WERI-Rb-1 (cell line): ENCODE measurements at regions not wholly inside any gene's neighbourhood (a gene's known extent, or its start where the extent isn't known, plus 50 kb on each side); places are given as distances from the start of the nearest gene placed in this dataset.

Experiments
- DNase-seq: peaks from one replicate; pipeline ENCODE4 v3.0.0-alpha.2; 2020
- H3K27ac ChIP-seq: fragments of 250-450 bp; sonication (Bioruptor Pico); 2 replicates; pipeline ENCODE4 v1.5.1; 2020; ENCODE audit warnings: mild to moderate bottlenecking, moderate library complexity
- H3K27me3 ChIP-seq: fragments of 250-450 bp; sonication (Bioruptor Pico); 2 replicates; pipeline ENCODE4 v1.5.1; 2021; ENCODE audit warnings: mild to moderate bottlenecking, low read depth, moderate library complexity; ENCODE audit not compliant: insufficient read depth, severe bottlenecking
- H3K36me3 ChIP-seq: fragments of 250-450 bp; sonication (Bioruptor Pico); 2 replicates; pipeline ENCODE4 v1.5.1; 2020; ENCODE audit warnings: mild to moderate bottlenecking, moderate library complexity
- H3K4me3 ChIP-seq: 2 replicates; pipeline ENCODE4 v1.5.1; 2011; ENCODE audit warnings: low read depth, mild to moderate bottlenecking, control low read depth, low read length
- H3K9me3 ChIP-seq: fragments of 250-450 bp; sonication (Bioruptor Pico); 2 replicates; pipeline ENCODE4 v1.5.1; 2021; ENCODE audit warnings: mild to moderate bottlenecking, moderate library complexity; ENCODE audit not compliant: severe bottlenecking
- CTCF ChIP-seq: IDR thresholded peaks from 2 replicates; pipeline ENCODE4 v1.5.1; 2011; ENCODE audit warnings: low read depth, mild to moderate bottlenecking, control low read depth, inconsistent platforms, low read length

- no peaks in the 10 kb centered on the region for H3K27me3 ChIP-seq
- TF ChIP-seq CTCF: no peak
- no peak overlapping the region for H3K27ac ChIP-seq
- DNase-seq: no peak
- no peak overlapping the region for H3K4me3 ChIP-seq
- no peaks in the 10 kb centered on the region for H3K9me3 ChIP-seq
- H3K36me3 ChIP-seq: no peaks in the 10 kb centered on the region
These were observed 379.6 kb downstream of the TTLL7 start for GRCh38 chr1:83619170-83619896.

GRCh38 chr1:83617883-83618282 is 381.0 kb downstream of the TTLL7 start:
- Histone ChIP-seq H3K36me3 (no peaks in the 10 kb centered on the region), H3K9me3 (no peaks in the 10 kb centered on the region), H3K27ac (no peak overlapping the region), H3K4me3 (no peak overlapping the region), H3K27me3 (no peaks in the 10 kb centered on the region)
- no peak for DNase-seq
- no peak for TF ChIP-seq CTCF

- DNase-seq: no peak
- TF ChIP-seq CTCF: no peak
- Histone ChIP-seq H3K4me3 (no peak overlapping the region), H3K27me3 (no peaks in the 10 kb centered on the region), H3K36me3 (no peaks in the 10 kb centered on the region; the same call in 1 of the 2 replicates), H3K9me3 (no peaks in the 10 kb centered on the region), H3K27ac (no peak overlapping the region)
These were observed 383.6 kb downstream of the TTLL7 start for GRCh38 chr1:83615370-83615769.

- no peak for DNase-seq
- no peaks in the 10 kb centered on the region for H3K9me3 ChIP-seq
- H3K36me3 ChIP-seq: no peaks in the 10 kb centered on the region; the same call in 1 of the 2 replicates
- no peaks in the 10 kb centered on the region for H3K27me3 ChIP-seq
- H3K4me3 ChIP-seq: no peak overlapping the region
- TF ChIP-seq CTCF: no peak
- no peak overlapping the region for H3K27ac ChIP-seq
These were observed 392.4 kb downstream of the TTLL7 start for GRCh38 chr1:83606416-83606955.

- H3K4me3 ChIP-seq: no peak overlapping the region
- H3K27me3 ChIP-seq: no peaks in the 10 kb centered on the region
- H3K36me3 ChIP-seq: no peaks in the 10 kb centered on the region
- no peak overlapping the region for H3K27ac ChIP-seq
- H3K9me3 ChIP-seq: no peaks in the 10 kb centered on the region
- TF ChIP-seq CTCF: no peak
- no peak for DNase-seq
These were observed 402.6 kb downstream of the TTLL7 start for GRCh38 chr1:83596331-83596730.
